Calu3 (cell line): ENCODE measurements at regions not wholly inside any gene's neighbourhood (a gene's known extent, or its start where the extent isn't known, plus 50 kb on each side); places are given as distances from the start of the nearest gene placed in this dataset.

Source experiments
- BruUV-seq: library from RNA; stranded (reverse); fragments of 400-500 nt; replicated peaks from 2 replicates; lab custom pipeline; 2021; lab: Mats Ljungman, UMichigan
- CTCF ChIA-PET: fragments of 300-600 bp; sonication (Branson Sonifier 250); formaldehyde crosslinking; loops from one replicate; lab custom pipeline; 2022; ENCODE audit warnings: antibody characterized with exemption; lab: Charles Lee
- DNase-seq: peaks from one replicate; pipeline ENCODE4 v3.0.0; 2022
- H3K27ac Mint-ChIP-seq: one replicate; pipeline ENCODE4 v1.8.0; 2022; ENCODE audit warnings: mixed read lengths; ENCODE audit not compliant: unreplicated experiment
- H3K27me3 Mint-ChIP-seq: one replicate; pipeline ENCODE4 v1.8.0; 2022; ENCODE audit warnings: mixed read lengths; ENCODE audit not compliant: unreplicated experiment
- H3K36me3 Mint-ChIP-seq: one replicate; pipeline ENCODE4 v1.8.0; 2022; ENCODE audit warnings: mild to moderate bottlenecking, moderate library complexity, mixed read lengths; ENCODE audit not compliant: insufficient read depth, unreplicated experiment
- H3K4me1 Mint-ChIP-seq: one replicate; pipeline ENCODE4 v1.8.0; 2022; ENCODE audit warnings: mild to moderate bottlenecking, low read depth, mixed read lengths; ENCODE audit not compliant: unreplicated experiment
- H3K4me3 Mint-ChIP-seq: one replicate; pipeline ENCODE4 v1.8.0; 2022; ENCODE audit warnings: mild to moderate bottlenecking, low read depth, moderate library complexity, mixed read lengths; ENCODE audit not compliant: unreplicated experiment
- H3K9me3 Mint-ChIP-seq: one replicate; pipeline ENCODE4 v1.8.0; 2022; ENCODE audit warnings: low read depth, mixed read lengths; ENCODE audit not compliant: unreplicated experiment
- CTCF ChIP-seq: fragments of 200-600 bp; IDR thresholded peaks from one replicate; pipeline ENCODE4 v1.8.0; 2022; ENCODE audit warnings: antibody characterized with exemption; ENCODE audit not compliant: unreplicated experiment
- intact Hi-C: fragments of 100-400 bp; cut with micrococcal nuclease; formaldehyde crosslinking; loops from one replicate; pipeline ENCODE4 v1.10.0; 2022; ENCODE audit not compliant: unreplicated experiment

GRCh38 chr1:216984536-216984935 is 261.3 kb upstream of the ESRRG start:
- intact Hi-C loops, result no loop called here
- CTCF ChIA-PET, result no interaction called here
- H3K4me3 Mint-ChIP-seq, result no peak overlapping the region

GRCh38 chr1:216983823-216984222 is 260.6 kb upstream of the ESRRG start:
- DNase-seq, result no peak
- H3K4me3 Mint-ChIP-seq, result no peak overlapping the region
- CTCF ChIA-PET, result no interaction called here
- H3K27me3 Mint-ChIP-seq, result no peaks in the 10 kb centered on the region
- no peaks in the 10 kb centered on the region for H3K9me3 Mint-ChIP-seq
- no peaks in the 10 kb centered on the region for H3K36me3 Mint-ChIP-seq
- no TSS peak for BruUV-seq
- H3K27ac Mint-ChIP-seq, result no peak overlapping the region
- no peaks in the 10 kb centered on the region for H3K4me1 Mint-ChIP-seq
- TF ChIP-seq CTCF, result no peak
- intact Hi-C loops, result no loop called here

More at GRCh38 chr1:216984536-216984935, 261.3 kb upstream of the ESRRG start:
- DNase-seq, result no peak
- Mint-ChIP-seq H3K27me3 (no peaks in the 10 kb centered on the region), H3K9me3 (no peaks in the 10 kb centered on the region), H3K36me3 (no peaks in the 10 kb centered on the region), H3K4me1 (no peaks in the 10 kb centered on the region), H3K27ac (no peak overlapping the region)
- no peak for TF ChIP-seq CTCF
- no TSS peak for BruUV-seq

GRCh38 chr1:216961516-216961915 is 238.3 kb upstream of the ESRRG start:
- CTCF ChIA-PET, result interaction anchor here (0.6 kb wide), 1 partner anchor 81 kb away, joined by 3 read pairs; no protein-coding TSS in a partner anchor
- Mint-ChIP-seq H3K9me3 (peaks cover 4% of the 10 kb centered on the region), H3K4me3 (no peak overlapping the region), H3K36me3 (no peaks in the 10 kb centered on the region), H3K27me3 (no peaks in the 10 kb centered on the region), H3K27ac (no peak overlapping the region), H3K4me1 (no peaks in the 10 kb centered on the region)
- intact Hi-C loops, result loop anchor here (1.0 to 5.0 kb wide), 7 partner anchors 66 to 1211 kb away; no protein-coding TSS in a partner anchor
- no peak for DNase-seq
- BruUV-seq, result no TSS peak
- TF ChIP-seq CTCF, result no peak

- intact Hi-C loops, result loop anchor here (1.0 to 5.0 kb wide), 7 partner anchors 67 to 1212 kb away; no protein-coding TSS in a partner anchor
- Mint-ChIP-seq H3K9me3 (peaks cover 4% of the 10 kb centered on the region), H3K27ac (no peak overlapping the region), H3K27me3 (no peaks in the 10 kb centered on the region), H3K4me1 (no peaks in the 10 kb centered on the region), H3K36me3 (no peaks in the 10 kb centered on the region), H3K4me3 (no peak overlapping the region)
- TF ChIP-seq CTCF, result no peak
- BruUV-seq, result no TSS peak
- CTCF ChIA-PET, result no interaction called here
- DNase-seq, result no peak
These were observed 237.5 kb upstream of the ESRRG start for GRCh38 chr1:216960716-216961115.
